Pancreas (tissue), 10 donors: ENCODE measurements at regions not wholly inside any gene's neighbourhood (a gene's known extent, or its start where the extent isn't known, plus 50 kb on each side); places are given as distances from the start of the nearest gene placed in this dataset.
"Not testable (repeated sequence)": the region's sequence is repeated elsewhere in the genome, so short reads cannot be mapped to it uniquely, and the experiment has no call there.

Experiments used
- ATAC-seq, 4 donors: fragments of 200-7000 bp; cut with Tn5 transposase; one replicate each; pipeline versions ENCODE4 v1.8.0 to v1.9.1; 2020; ENCODE audit warnings: mild to moderate bottlenecking in 4 of 4, moderate library complexity in 4 of 4
- DNase-seq, 6 donors: peaks; one replicate each; pipeline ENCODE4 v3.0.0-alpha.2; 2020
- FAIRE-seq: peaks from 2 replicates; lab custom pipeline; 2012; peaks lifted over from hg19 to GRCh38; lab: Jason Lieb, UNC
- H3K27ac ChIP-seq, 4 donors: fragments of 200-600 bp; sonication (generic); 1 replicate in 3 of 4; 2 replicates in 1 of 4; pipeline versions ENCODE4 v1.5.0 to v1.8.0; 2020
- H3K27me3 ChIP-seq, 4 donors: fragments of 200-600 bp; one replicate each; pipeline ENCODE4 v1.8.0; 2021
- H3K36me3 ChIP-seq, 3 donors: fragments of 200-600 bp; sonication (generic) in 1 of 3; one replicate each; pipeline versions ENCODE4 v1.5.0 to v1.8.0; 2020 to 2021
- H3K4me1 ChIP-seq, 3 donors: fragments of 200-600 bp; one replicate each; pipeline ENCODE4 v1.8.0; 2021
- H3K4me3 ChIP-seq, 4 donors: fragments of 200-600 bp; sonication (generic) in 2 of 4; one replicate each; pipeline versions ENCODE4 v1.5.0 to v1.8.0; 2020 to 2021
- H3K9me3 ChIP-seq, 4 donors: fragments of 200-600 bp; one replicate each; pipeline ENCODE4 v1.8.0; 2021
- WGBS, 2 donors: extraction: QIAGEN DNeasy Blood & Tissue Kit; methylation state at CpG; one replicate each; pipeline ENCODE4 v1.1.7; 2013; 5-methylcytosine and 5-hydroxymethylcytosine counted together
- intact Hi-C, 3 donors: fragments of 100-400 bp; cut with DNase I; formaldehyde crosslinking; loops; one replicate each; pipeline versions ENCODE4 v1.11.1 to v1.14.2; 2022
- TF ChIP-seq, protein P1 (sequence below), 4 donors: fragments of 200-600 bp; sonication (generic) in 3 of 4; IDR thresholded peaks; one replicate each; pipeline versions ENCODE4 v1.5.0 to v1.8.0; 2021; ENCODE audit warnings: antibody characterized with exemption in 4 of 4
- donor health status: healthy with polysubstance abuse.
- donor health status: DM: no; HTN: no; CAD: no; lungs with moderate emphysema.
- donor health status: DM: no; HTN: no; CAD: no.
- donor health status: control.
- donor health status: control.
- donor health status: Bipolar disorder and iron deficiency.
- donor health status: DM: yes; HTN: yes; CAD: no.
- donor health status: DM: no; HTN: no; CAD: no.
- donor health status: DM: no; HTN: no; CAD: no.
- donor health status: DM: yes; HTN: yes; CAD: no.

DNA sequence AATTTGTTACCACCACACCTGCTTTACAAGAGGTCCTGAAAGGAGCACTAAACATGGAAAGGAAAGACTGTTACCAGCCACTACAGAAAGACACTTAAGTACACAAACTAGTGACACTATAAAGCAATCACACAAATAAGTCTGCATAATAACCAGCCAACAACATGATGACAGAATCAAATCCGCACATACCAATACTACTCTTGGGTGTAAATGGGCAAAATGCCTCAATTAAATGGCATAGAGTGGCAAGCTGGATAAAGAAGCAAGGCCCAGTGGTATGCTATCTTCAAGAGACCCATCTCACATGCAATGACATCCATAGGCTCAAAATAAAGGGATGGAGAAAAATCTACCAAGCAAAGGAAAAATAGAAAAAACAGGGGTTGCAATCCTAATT, 106.8 kb upstream of the PRR23C start:
- no peak overlapping the region for H3K4me3 ChIP-seq
- WGBS, 2 donors: 94 to 100% methylated on average over 1 of the region's 1 CpG
- TF ChIP-seq, protein P1, sequence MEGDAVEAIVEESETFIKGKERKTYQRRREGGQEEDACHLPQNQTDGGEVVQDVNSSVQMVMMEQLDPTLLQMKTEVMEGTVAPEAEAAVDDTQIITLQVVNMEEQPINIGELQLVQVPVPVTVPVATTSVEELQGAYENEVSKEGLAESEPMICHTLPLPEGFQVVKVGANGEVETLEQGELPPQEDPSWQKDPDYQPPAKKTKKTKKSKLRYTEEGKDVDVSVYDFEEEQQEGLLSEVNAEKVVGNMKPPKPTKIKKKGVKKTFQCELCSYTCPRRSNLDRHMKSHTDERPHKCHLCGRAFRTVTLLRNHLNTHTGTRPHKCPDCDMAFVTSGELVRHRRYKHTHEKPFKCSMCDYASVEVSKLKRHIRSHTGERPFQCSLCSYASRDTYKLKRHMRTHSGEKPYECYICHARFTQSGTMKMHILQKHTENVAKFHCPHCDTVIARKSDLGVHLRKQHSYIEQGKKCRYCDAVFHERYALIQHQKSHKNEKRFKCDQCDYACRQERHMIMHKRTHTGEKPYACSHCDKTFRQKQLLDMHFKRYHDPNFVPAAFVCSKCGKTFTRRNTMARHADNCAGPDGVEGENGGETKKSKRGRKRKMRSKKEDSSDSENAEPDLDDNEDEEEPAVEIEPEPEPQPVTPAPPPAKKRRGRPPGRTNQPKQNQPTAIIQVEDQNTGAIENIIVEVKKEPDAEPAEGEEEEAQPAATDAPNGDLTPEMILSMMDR (IDR thresholded peaks at IDR 0.05): no peak
- H3K27me3 ChIP-seq: no peaks in the 10 kb centered on the region
- FAIRE-seq: no peak
- ATAC-seq: no peak
- no peak for DNase-seq
- no peaks in the 10 kb centered on the region for H3K9me3 ChIP-seq
- no peak overlapping the region for H3K27ac ChIP-seq
- intact Hi-C loops: no loop called here
- H3K4me1 ChIP-seq: no peaks in the 10 kb centered on the region
- no peaks in the 10 kb centered on the region for H3K36me3 ChIP-seq

DNA sequence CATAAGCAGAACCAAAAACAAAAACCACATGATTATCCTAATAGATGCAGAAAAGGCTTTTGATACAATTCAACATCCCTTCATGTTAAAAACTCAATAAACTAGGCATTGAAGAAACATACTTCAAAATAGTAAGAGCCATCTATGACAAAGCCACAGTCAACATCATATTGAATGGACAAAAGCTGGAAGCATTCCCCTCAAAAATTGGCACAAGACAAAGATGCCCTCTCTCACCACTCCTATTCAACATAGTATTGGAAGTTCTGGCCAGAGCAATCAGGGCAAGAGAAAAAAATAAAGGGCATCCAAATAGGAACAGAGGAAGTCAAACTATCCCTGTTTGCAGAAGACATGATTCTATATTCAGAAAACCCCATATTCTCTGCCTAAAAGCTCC, 108.7 kb upstream of the PRR23C start:
- H3K9me3 ChIP-seq, H3K36me3 ChIP-seq, intact Hi-C loops, H3K4me1 ChIP-seq, FAIRE-seq, H3K27ac ChIP-seq, H3K4me3 ChIP-seq, H3K27me3 ChIP-seq, ATAC-seq, DNase-seq: not testable (repeated sequence)

DNA sequence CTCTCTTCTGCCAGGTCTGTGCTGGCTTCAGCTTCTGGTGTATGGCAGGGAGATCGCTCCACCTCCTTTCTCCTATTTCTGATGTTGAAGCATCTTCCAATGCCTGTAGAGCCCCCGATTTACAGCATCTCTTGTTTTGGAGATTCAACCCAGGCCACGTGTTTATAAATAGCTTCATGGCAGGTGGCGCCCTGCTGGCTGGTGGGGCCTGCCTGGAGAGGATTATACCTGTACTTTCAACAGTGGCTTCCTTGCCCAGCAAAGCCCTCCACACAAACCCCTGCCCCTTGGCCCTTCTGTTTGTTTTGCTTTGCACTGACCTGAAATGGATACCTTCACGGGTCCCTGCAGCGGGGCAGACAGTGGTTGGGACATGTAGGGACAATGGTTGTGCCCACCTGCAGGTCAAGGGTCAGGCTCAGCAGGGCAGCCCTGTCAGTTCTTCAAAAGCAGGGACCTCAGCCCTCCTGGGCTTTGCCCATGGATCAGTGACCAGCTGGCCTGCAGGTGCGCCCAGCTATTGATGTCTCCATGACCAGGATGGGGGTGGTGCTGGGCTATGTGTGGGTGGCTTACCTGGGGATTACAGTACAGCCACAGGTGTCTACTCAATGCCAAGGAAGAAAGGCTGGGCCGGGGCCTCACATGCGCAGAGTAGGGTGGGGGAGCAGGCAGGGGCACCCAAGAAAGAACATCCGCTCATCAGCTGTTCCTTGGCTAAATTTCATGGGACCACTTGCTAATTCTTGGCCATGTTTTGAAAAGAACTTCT, 112.7 kb upstream of the PRR23C start:
- no peak for ATAC-seq
- FAIRE-seq: no peak
- WGBS, 2 donors: 85 to 89% methylated on average over 10 of the region's 10 CpGs
- Histone ChIP-seq H3K9me3 (no peaks in the 10 kb centered on the region), H3K27ac (no peak overlapping the region), H3K4me1 (no peaks in the 10 kb centered on the region), H3K27me3 (no peaks in the 10 kb centered on the region), H3K36me3 (no peaks in the 10 kb centered on the region), H3K4me3 (no peak overlapping the region)
- DNase-seq: no peak
- TF ChIP-seq, protein P1 (IDR thresholded peaks at IDR 0.05): no peak
- intact Hi-C loops: no loop called here

DNA sequence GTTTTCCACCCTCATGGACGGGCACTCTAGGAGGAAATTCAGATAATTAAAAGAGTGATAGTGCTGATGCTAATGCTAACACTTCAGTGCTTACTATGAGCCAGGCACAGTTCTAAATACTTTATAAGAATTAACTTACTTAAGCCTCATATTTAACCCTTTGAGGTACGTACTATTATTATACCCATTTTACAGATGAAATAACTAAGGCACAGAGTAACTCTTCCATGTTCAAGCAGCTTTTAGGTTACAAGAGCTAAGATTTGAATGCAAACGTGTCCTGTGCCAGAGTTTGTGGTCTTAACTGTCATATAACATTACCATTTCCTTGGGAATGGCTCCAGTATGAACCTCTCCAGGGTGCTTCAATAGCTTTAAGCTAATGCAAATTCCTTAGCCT, 114.7 kb upstream of the PRR23C start:
- Histone ChIP-seq H3K4me1 (no peaks in the 10 kb centered on the region), H3K36me3 (no peaks in the 10 kb centered on the region), H3K27me3 (no peaks in the 10 kb centered on the region), H3K4me3 (no peak overlapping the region), H3K27ac (no peak overlapping the region), H3K9me3 (no peaks in the 10 kb centered on the region)
- ATAC-seq (no peak), FAIRE-seq (no peak), DNase-seq (no peak)
- 65 to 68% methylated on average over 3 of the region's 3 CpGs for WGBS, 2 donors
- intact Hi-C loops: no loop called here
- TF ChIP-seq, protein P1 (IDR thresholded peaks at IDR 0.05): no peak

DNA sequence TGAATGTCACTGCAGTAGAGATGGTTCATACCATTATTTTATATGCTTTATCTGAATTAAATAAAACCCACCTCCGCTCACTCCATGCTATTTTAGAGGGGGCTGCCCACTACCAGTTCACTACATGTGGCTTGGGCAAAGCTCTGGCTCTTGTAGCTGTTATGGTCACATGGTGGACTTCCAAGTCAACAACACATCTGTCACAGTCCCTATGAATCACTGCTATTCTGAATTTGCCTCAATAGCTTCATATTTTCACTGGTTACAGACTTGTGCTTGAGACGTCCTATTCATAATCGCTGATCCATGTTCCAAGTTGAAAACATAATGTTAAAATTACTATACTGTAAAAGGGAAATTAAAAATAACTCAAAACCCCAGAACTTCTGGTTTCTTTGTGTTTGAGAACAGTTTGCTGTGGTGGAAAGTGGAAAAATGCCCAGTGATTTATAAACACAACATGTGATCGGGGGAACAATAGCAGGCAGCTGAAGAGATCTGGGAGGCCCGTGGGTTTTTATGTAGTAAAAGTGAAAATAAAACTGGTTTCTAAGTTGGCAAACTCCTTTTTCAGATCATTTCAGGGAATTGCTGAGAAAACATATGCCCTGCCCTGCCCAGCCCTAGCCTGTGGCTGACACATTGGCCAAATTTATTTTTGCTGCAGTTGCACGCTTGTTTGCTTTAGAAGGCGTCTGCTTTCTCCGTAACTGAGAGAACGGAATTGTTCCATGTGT, 128.8 kb upstream of the PRR23C start:
- Histone ChIP-seq H3K9me3 (no peaks in the 10 kb centered on the region), H3K27ac (peak overlapping the region in 2 of 4 donors; percentile 39 to 56), H3K4me3 (peak overlapping the region in 2 of 4 donors; percentile 0 to 24), H3K36me3 (no peaks in the 10 kb centered on the region), H3K27me3 (no peaks in the 10 kb centered on the region), H3K4me1 (peaks cover 0 to 10% (median 0%) of the 10 kb centered on the region in 3 donors)
- FAIRE-seq: no peak
- ATAC-seq: peak; percentile 71 to 92 (median 84)
- DNase-seq: peak in 1 of 6 donors; percentile 26
- intact Hi-C loops: no loop called here
- TF ChIP-seq, protein P1 (IDR thresholded peaks at IDR 0.05): no peak
- WGBS, 2 donors: 28 to 31% methylated on average over 9 of the region's 9 CpGs
